ENCODE measurements at regions not wholly inside any gene's neighbourhood (a gene's known extent, or its start where the extent isn't known, plus 50 kb on each side); places are given as distances from the start of the nearest gene placed in this dataset.
"Not testable (repeated sequence)": the region's sequence is repeated elsewhere in the genome, so short reads cannot be mapped to it uniquely, and the experiment has no call there.

DNA sequence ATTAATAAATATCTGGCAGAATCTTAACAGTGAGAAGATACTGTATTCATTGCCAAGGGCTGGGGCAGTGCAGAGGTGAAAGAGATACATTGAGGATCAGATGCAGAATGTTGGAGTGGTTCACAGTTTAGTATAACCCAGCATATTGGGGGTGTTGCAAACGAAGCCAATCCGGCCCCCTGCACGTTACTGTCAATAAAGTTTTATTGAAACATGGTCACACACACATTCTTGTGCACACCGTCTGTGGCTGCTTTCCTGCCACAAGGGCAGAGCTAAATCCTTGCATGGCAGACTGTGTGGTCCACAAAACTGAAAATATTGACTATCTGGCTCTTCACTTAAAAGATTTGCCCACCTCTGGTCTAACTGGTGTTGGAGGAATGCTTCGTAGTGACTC lies 119.7 kb downstream of the SHOX start:
- Mint-ChIP-seq H3K27ac (ENCODE audit: unreplicated experiment) (no peak overlapping the region), H3K4me1 (ENCODE audit: low read depth, unreplicated experiment) (no peaks in the 10 kb centered on the region), H3K36me3 (ENCODE audit: low read depth, unreplicated experiment) (no peaks in the 10 kb centered on the region), H3K27me3 (ENCODE audit: low read depth, unreplicated experiment) (no peaks in the 10 kb centered on the region), H3K4me3 (ENCODE audit: unreplicated experiment) (no peak overlapping the region), H3K9me3 (ENCODE audit: unreplicated experiment) (peaks cover 14% of the 10 kb centered on the region)
- FAIRE-seq (no peak), DNase-seq (ENCODE audit: low read depth) (no peak)
- no peaks in the 10 kb centered on the region for H3K79me2 ChIP-seq (ENCODE audit: insufficient read depth, low read length)
- no peaks in the 10 kb centered on the region for H3K36me3 ChIP-seq (ENCODE audit: insufficient read depth, low read length)
- TF ChIP-seq EZH2 (IDR thresholded peaks at IDR 0.05; ENCODE audit: insufficient read depth, low read length) (no peak), CTCF (IDR thresholded peaks at IDR 0.05; ENCODE audit: insufficient read depth, low read depth, low read length) (no peak)
- peaks cover 8% of the 10 kb centered on the region for H3K9me3 ChIP-seq (ENCODE audit: insufficient read depth, low read depth, low read length)
- H3K4me3 ChIP-seq (ENCODE audit: insufficient read depth, low read depth, low read length), result no peak overlapping the region
- H3K9ac ChIP-seq (ENCODE audit: low read length), result no peak overlapping the region
- no peak overlapping the region for H2AFZ ChIP-seq (ENCODE audit: low read depth, low read length)
- no peak overlapping the region for H3K4me2 ChIP-seq (ENCODE audit: low read length)
- H3K4me1 ChIP-seq (ENCODE audit: insufficient read depth, low read length), result no peaks in the 10 kb centered on the region
- H3K27ac ChIP-seq (ENCODE audit: low read depth, low read length), result no peak overlapping the region
- H4K20me1 ChIP-seq (ENCODE audit: insufficient read depth, low read length), result no peaks in the 10 kb centered on the region
- H3K27me3 ChIP-seq (ENCODE audit: insufficient read depth, low read length), result no peaks in the 10 kb centered on the region

DNA sequence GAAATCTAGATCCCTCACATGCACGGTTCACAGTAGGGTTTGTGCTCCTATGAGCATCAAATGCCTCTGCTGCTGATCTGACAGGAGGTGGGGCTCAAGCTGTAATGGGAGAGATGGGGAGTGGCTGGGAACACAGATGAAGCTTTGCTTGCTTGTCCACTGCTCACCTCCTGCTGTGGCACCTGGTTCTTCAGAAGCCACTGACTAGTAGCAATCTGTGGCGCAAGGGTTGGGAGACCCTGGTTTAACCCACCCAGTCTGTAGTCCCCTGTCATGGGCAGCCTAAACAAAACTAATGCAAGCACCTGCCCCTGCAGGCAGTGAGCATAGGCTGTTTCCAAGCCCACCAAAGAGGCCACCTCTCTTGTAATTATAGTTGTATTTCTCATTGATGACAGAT lies 116.6 kb downstream of the SHOX start:
- Mint-ChIP-seq H3K27ac (ENCODE audit: unreplicated experiment) (no peak overlapping the region), H3K9me3 (ENCODE audit: unreplicated experiment) (peaks cover 26% of the 10 kb centered on the region), H3K4me1 (ENCODE audit: low read depth, unreplicated experiment) (no peaks in the 10 kb centered on the region), H3K27me3 (ENCODE audit: low read depth, unreplicated experiment) (no peaks in the 10 kb centered on the region), H3K4me3 (ENCODE audit: unreplicated experiment) (no peak overlapping the region), H3K36me3 (ENCODE audit: low read depth, unreplicated experiment) (no peaks in the 10 kb centered on the region)
- Histone ChIP-seq H3K27ac (ENCODE audit: low read depth, low read length) (no peak overlapping the region), H3K9me3 (ENCODE audit: insufficient read depth, low read depth, low read length) (peaks cover 8% of the 10 kb centered on the region), H3K9ac (ENCODE audit: low read length) (no peak overlapping the region), H3K4me3 (ENCODE audit: insufficient read depth, low read depth, low read length) (no peak overlapping the region), H3K4me2 (ENCODE audit: low read length) (no peak overlapping the region), H3K27me3 (ENCODE audit: insufficient read depth, low read length) (no peaks in the 10 kb centered on the region), H3K79me2 (ENCODE audit: insufficient read depth, low read length) (no peaks in the 10 kb centered on the region), H2AFZ (ENCODE audit: low read depth, low read length) (no peak overlapping the region), H4K20me1 (ENCODE audit: insufficient read depth, low read length) (no peaks in the 10 kb centered on the region), H3K4me1 (ENCODE audit: insufficient read depth, low read length) (no peaks in the 10 kb centered on the region), H3K36me3 (ENCODE audit: insufficient read depth, low read length) (no peaks in the 10 kb centered on the region)
- FAIRE-seq (no peak), DNase-seq (ENCODE audit: low read depth) (no peak)
- TF ChIP-seq CTCF (IDR thresholded peaks at IDR 0.05; ENCODE audit: insufficient read depth, low read depth, low read length) (no peak), EZH2 (IDR thresholded peaks at IDR 0.05; ENCODE audit: insufficient read depth, low read length) (no peak)

DNA sequence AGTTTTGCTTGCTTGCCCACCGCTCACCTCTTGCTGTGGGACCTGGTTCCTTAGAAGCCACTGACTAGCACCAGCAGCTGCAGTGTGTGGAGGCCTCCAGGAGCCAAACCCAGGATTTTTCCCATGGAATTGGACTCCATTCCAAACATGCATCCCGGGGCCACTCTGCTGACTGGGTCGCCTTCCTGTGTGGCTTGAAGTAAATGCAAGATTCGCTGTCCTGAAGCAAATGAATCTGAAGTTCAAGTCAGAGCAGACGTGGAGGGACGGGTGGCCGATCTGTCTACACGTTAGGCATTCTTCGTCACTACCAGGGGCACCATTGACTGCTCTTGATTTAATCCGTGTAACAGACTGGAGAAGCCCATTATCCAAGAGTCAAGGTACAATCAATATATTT lies 109.0 kb downstream of the SHOX start:
- no peak for FAIRE-seq
- H3K36me3 ChIP-seq (ENCODE audit: insufficient read depth, low read length), result no peaks in the 10 kb centered on the region

DNA sequence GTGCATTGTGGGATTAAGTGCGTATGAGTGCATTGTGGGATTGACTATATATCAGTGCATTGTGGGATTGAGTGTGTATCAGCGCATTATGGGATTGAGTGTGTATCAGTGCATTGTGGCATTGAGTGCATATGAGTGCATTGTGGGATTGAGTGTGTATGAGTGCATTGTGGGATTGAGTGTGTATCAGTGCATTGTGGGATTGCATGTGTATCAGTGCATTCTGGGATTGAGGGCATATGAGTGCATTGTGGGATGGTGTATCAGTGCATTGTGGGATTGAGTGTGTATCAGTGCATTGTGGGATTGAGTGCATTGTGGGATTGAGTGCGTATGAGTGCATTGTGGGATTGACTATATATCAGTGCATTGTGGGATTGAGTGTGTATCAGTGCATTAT lies 106.4 kb downstream of the SHOX start:
- not testable (repeated sequence) for H3K4me1 ChIP-seq (ENCODE audit: insufficient read depth, low read length); H2AFZ ChIP-seq (ENCODE audit: low read depth, low read length); H3K27ac ChIP-seq (ENCODE audit: low read depth, low read length); H3K27me3 Mint-ChIP-seq (ENCODE audit: low read depth, unreplicated experiment); H3K27ac Mint-ChIP-seq (ENCODE audit: unreplicated experiment); H3K9ac ChIP-seq (ENCODE audit: low read length); H4K20me1 ChIP-seq (ENCODE audit: insufficient read depth, low read length); H3K79me2 ChIP-seq (ENCODE audit: insufficient read depth, low read length); H3K36me3 ChIP-seq (ENCODE audit: insufficient read depth, low read length); H3K4me3 ChIP-seq (ENCODE audit: insufficient read depth, low read depth, low read length); H3K4me1 Mint-ChIP-seq (ENCODE audit: low read depth, unreplicated experiment); H3K4me3 Mint-ChIP-seq (ENCODE audit: unreplicated experiment); H3K4me2 ChIP-seq (ENCODE audit: low read length); H3K27me3 ChIP-seq (ENCODE audit: insufficient read depth, low read length); H3K36me3 Mint-ChIP-seq (ENCODE audit: low read depth, unreplicated experiment); FAIRE-seq; DNase-seq (ENCODE audit: low read depth)
- H3K9me3 Mint-ChIP-seq (ENCODE audit: unreplicated experiment), result peaks cover 17% of the 10 kb centered on the region
- H3K9me3 ChIP-seq (ENCODE audit: insufficient read depth, low read depth, low read length), result peaks cover 14% of the 10 kb centered on the region

More for the DNA sequence above, 109.0 kb downstream of the SHOX start:
- Histone ChIP-seq H3K9me3 (ENCODE audit: insufficient read depth, low read depth, low read length) (peaks cover 14% of the 10 kb centered on the region), H3K9ac (ENCODE audit: low read length) (no peak overlapping the region), H2AFZ (ENCODE audit: low read depth, low read length) (no peak overlapping the region), H3K4me2 (ENCODE audit: low read length) (no peak overlapping the region), H3K79me2 (ENCODE audit: insufficient read depth, low read length) (no peaks in the 10 kb centered on the region), H3K27me3 (ENCODE audit: insufficient read depth, low read length) (no peaks in the 10 kb centered on the region), H3K4me3 (ENCODE audit: insufficient read depth, low read depth, low read length) (no peak overlapping the region), H4K20me1 (ENCODE audit: insufficient read depth, low read length) (no peaks in the 10 kb centered on the region), H3K4me1 (ENCODE audit: insufficient read depth, low read length) (no peaks in the 10 kb centered on the region), H3K27ac (ENCODE audit: low read depth, low read length) (no peak overlapping the region)
- Mint-ChIP-seq H3K27ac (ENCODE audit: unreplicated experiment) (no peak overlapping the region), H3K9me3 (ENCODE audit: unreplicated experiment) (peaks cover 29% of the 10 kb centered on the region), H3K27me3 (ENCODE audit: low read depth, unreplicated experiment) (no peaks in the 10 kb centered on the region), H3K4me1 (ENCODE audit: low read depth, unreplicated experiment) (no peaks in the 10 kb centered on the region), H3K36me3 (ENCODE audit: low read depth, unreplicated experiment) (no peaks in the 10 kb centered on the region), H3K4me3 (ENCODE audit: unreplicated experiment) (no peak overlapping the region)
- TF ChIP-seq EZH2 (IDR thresholded peaks at IDR 0.05; ENCODE audit: insufficient read depth, low read length), result no peak
- no peak for TF ChIP-seq CTCF (IDR thresholded peaks at IDR 0.05; ENCODE audit: insufficient read depth, low read depth, low read length)
- no peak for DNase-seq (ENCODE audit: low read depth)
